SK-N-SH treated with all-trans-retinoic acid at 6 μM for 48 hours (cell line): ENCODE measurements at regions not wholly inside any gene's neighbourhood (a gene's known extent, or its start where the extent isn't known, plus 50 kb on each side); places are given as distances from the start of the nearest gene placed in this dataset.

Experiments used
- ATAC-seq: fragments of 200-7000 bp; cut with Tn5 transposase; 3 replicates; pipeline ENCODE4 v1.9.1; 2020; ENCODE audit warnings: mild to moderate bottlenecking, moderate library complexity
- ARNTL ChIP-seq: fragments of 450-650 bp; formaldehyde crosslinking; IDR thresholded peaks from 2 replicates; pipeline ENCODE4 v1.5.0; 2020; ENCODE audit warnings: low read depth, mild to moderate bottlenecking, moderate library complexity, borderline replicate concordance
- BACH2 ChIP-seq: fragments of 250-450 bp; sonication (Bioruptor Pico); IDR thresholded peaks from 2 replicates; pipeline ENCODE4 v1.9.0; 2021; ENCODE audit warnings: mild to moderate bottlenecking, borderline replicate concordance
- ESRRG ChIP-seq: fragments of 250-450 bp; sonication (Bioruptor Pico); IDR thresholded peaks from 2 replicates; pipeline ENCODE4 v1.6.1; 2021; ENCODE audit warnings: mild to moderate bottlenecking
- ISL1 ChIP-seq: fragments of 250-450 bp; sonication (Bioruptor Pico); IDR thresholded peaks from 2 replicates; pipeline ENCODE4 v2.1.2; 2022; ENCODE audit warnings: mild to moderate bottlenecking, moderate library complexity
- PPARA ChIP-seq: fragments of 250-450 bp; sonication (Bioruptor Pico); IDR thresholded peaks from 2 replicates; pipeline ENCODE4 v1.5.0; 2020; ENCODE audit warnings: mild to moderate bottlenecking, borderline replicate concordance
- RARB ChIP-seq: fragments of 250-450 bp; sonication (Bioruptor Pico); IDR thresholded peaks from 2 replicates; pipeline ENCODE4 v1.8.0; 2021; ENCODE audit warnings: mild to moderate bottlenecking, moderate library complexity
- SNAI2 ChIP-seq: fragments of 250-450 bp; sonication (Bioruptor Pico); IDR thresholded peaks from 2 replicates; pipeline ENCODE4 v1.5.0; 2020; ENCODE audit warnings: mild to moderate bottlenecking, moderate library complexity
- TCF4 ChIP-seq: fragments of 250-450 bp; sonication (Bioruptor Pico); IDR thresholded peaks from 2 replicates; pipeline ENCODE4 v1.8.0; 2021; ENCODE audit warnings: mild to moderate bottlenecking, moderate library complexity, borderline replicate concordance
- TOX ChIP-seq: fragments of 250-450 bp; sonication (Bioruptor Pico); IDR thresholded peaks from 2 replicates; pipeline ENCODE4 v1.8.0; 2021; ENCODE audit warnings: mild to moderate bottlenecking, moderate library complexity, borderline replicate concordance
- ZC3H10 ChIP-seq: fragments of 250-450 bp; sonication (Bioruptor Pico); IDR thresholded peaks from 2 replicates; pipeline ENCODE4 v1.5.1; 2021; ENCODE audit warnings: mild to moderate bottlenecking, moderate library complexity
- ZFP30 ChIP-seq: fragments of 450-650 bp; formaldehyde crosslinking; IDR thresholded peaks from 2 replicates; pipeline ENCODE4 v1.5.0; 2022; ENCODE audit warnings: mild to moderate bottlenecking, moderate library complexity
- ZNF565 ChIP-seq: fragments of 450-650 bp; formaldehyde crosslinking; conservative IDR thresholded peaks from 2 replicates; pipeline ENCODE4 v1.5.0; 2020; ENCODE audit warnings: low read depth, mild to moderate bottlenecking, moderate library complexity
- ZNF70 ChIP-seq: fragments of 450-650 bp; formaldehyde crosslinking; IDR thresholded peaks from 2 replicates; pipeline ENCODE4 v1.5.0; 2020; ENCODE audit warnings: mild to moderate bottlenecking, moderate library complexity
- TF ChIP-seq, protein P1 (sequence below): fragments of 250-450 bp; sonication (Bioruptor Pico); IDR thresholded peaks from 2 replicates; pipeline ENCODE4 v1.5.0; 2020; ENCODE audit warnings: mild to moderate bottlenecking, moderate library complexity
- TF ChIP-seq, protein P2 (sequence below): fragments of 250-450 bp; sonication (Bioruptor Pico); IDR thresholded peaks from 2 replicates; pipeline ENCODE4 v1.8.0; 2021; ENCODE audit warnings: low read depth, mild to moderate bottlenecking, moderate library complexity, borderline replicate concordance
- TF ChIP-seq, protein P3 (sequence below): fragments of 250-450 bp; sonication (Bioruptor Pico); IDR thresholded peaks from 2 replicates; pipeline ENCODE4 v1.8.0; 2020; ENCODE audit warnings: mild to moderate bottlenecking, moderate library complexity, borderline replicate concordance
- TF ChIP-seq, protein P4 (sequence below): fragments of 250-450 bp; sonication (Bioruptor Pico); IDR thresholded peaks from 2 replicates; pipeline ENCODE4 v1.5.1; 2020; ENCODE audit warnings: low read depth, mild to moderate bottlenecking, moderate library complexity
- TF ChIP-seq, protein P5 (sequence below): fragments of 250-450 bp; sonication (Bioruptor Pico); IDR thresholded peaks from 2 replicates; pipeline ENCODE4 v1.5.1; 2021; ENCODE audit warnings: mild to moderate bottlenecking, moderate library complexity

DNA sequence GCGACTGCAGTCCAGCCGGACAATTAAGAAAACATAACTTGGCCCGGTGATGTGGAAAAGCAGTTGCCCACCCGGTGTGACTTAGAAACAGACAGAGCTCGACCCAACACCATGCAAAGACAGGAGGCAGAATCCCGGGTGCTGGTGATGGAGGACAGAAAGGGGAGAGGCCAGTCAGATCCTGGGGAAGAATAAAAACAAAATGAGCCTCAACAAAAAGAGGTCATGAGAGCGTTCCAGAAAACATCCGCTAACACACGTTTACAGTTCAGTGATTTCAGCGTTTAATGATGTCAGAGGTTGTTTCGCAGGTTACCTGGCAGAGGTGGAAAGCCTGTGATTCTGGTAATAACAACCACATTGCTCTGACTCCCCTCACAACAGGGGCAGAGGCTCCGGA lies 111.9 kb downstream of the OSR1 start:
- TF ChIP-seq, protein P1, sequence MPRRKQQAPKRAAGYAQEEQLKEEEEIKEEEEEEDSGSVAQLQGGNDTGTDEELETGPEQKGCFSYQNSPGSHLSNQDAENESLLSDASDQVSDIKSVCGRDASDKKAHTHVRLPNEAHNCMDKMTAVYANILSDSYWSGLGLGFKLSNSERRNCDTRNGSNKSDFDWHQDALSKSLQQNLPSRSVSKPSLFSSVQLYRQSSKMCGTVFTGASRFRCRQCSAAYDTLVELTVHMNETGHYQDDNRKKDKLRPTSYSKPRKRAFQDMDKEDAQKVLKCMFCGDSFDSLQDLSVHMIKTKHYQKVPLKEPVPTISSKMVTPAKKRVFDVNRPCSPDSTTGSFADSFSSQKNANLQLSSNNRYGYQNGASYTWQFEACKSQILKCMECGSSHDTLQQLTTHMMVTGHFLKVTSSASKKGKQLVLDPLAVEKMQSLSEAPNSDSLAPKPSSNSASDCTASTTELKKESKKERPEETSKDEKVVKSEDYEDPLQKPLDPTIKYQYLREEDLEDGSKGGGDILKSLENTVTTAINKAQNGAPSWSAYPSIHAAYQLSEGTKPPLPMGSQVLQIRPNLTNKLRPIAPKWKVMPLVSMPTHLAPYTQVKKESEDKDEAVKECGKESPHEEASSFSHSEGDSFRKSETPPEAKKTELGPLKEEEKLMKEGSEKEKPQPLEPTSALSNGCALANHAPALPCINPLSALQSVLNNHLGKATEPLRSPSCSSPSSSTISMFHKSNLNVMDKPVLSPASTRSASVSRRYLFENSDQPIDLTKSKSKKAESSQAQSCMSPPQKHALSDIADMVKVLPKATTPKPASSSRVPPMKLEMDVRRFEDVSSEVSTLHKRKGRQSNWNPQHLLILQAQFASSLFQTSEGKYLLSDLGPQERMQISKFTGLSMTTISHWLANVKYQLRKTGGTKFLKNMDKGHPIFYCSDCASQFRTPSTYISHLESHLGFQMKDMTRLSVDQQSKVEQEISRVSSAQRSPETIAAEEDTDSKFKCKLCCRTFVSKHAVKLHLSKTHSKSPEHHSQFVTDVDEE (CRISPR knock-in tag) = no peak
- TF ChIP-seq ZNF565 (CRISPR knock-in tag) = no peak
- TF ChIP-seq, protein P2, sequence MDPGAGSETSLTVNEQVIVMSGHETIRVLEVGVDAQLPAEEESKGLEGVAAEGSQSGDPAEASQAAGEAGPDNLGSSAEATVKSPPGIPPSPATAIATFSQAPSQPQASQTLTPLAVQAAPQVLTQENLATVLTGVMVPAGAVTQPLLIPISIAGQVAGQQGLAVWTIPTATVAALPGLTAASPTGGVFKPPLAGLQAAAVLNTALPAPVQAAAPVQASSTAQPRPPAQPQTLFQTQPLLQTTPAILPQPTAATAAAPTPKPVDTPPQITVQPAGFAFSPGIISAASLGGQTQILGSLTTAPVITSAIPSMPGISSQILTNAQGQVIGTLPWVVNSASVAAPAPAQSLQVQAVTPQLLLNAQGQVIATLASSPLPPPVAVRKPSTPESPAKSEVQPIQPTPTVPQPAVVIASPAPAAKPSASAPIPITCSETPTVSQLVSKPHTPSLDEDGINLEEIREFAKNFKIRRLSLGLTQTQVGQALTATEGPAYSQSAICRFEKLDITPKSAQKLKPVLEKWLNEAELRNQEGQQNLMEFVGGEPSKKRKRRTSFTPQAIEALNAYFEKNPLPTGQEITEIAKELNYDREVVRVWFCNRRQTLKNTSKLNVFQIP (CRISPR knock-in tag) = no peak
- TF ChIP-seq ISL1 (CRISPR knock-in tag) = no peak
- no peak for TF ChIP-seq ZC3H10 (CRISPR knock-in tag)
- TF ChIP-seq, protein P3, sequence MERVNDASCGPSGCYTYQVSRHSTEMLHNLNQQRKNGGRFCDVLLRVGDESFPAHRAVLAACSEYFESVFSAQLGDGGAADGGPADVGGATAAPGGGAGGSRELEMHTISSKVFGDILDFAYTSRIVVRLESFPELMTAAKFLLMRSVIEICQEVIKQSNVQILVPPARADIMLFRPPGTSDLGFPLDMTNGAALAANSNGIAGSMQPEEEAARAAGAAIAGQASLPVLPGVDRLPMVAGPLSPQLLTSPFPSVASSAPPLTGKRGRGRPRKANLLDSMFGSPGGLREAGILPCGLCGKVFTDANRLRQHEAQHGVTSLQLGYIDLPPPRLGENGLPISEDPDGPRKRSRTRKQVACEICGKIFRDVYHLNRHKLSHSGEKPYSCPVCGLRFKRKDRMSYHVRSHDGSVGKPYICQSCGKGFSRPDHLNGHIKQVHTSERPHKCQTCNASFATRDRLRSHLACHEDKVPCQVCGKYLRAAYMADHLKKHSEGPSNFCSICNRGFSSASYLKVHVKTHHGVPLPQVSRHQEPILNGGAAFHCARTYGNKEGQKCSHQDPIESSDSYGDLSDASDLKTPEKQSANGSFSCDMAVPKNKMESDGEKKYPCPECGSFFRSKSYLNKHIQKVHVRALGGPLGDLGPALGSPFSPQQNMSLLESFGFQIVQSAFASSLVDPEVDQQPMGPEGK (CRISPR knock-in tag) = no peak
- no peak for TF ChIP-seq SNAI2
- no peak for TF ChIP-seq ZFP30 (CRISPR knock-in tag)
- TF ChIP-seq TCF4 (CRISPR knock-in tag) = no peak
- TF ChIP-seq, protein P4, sequence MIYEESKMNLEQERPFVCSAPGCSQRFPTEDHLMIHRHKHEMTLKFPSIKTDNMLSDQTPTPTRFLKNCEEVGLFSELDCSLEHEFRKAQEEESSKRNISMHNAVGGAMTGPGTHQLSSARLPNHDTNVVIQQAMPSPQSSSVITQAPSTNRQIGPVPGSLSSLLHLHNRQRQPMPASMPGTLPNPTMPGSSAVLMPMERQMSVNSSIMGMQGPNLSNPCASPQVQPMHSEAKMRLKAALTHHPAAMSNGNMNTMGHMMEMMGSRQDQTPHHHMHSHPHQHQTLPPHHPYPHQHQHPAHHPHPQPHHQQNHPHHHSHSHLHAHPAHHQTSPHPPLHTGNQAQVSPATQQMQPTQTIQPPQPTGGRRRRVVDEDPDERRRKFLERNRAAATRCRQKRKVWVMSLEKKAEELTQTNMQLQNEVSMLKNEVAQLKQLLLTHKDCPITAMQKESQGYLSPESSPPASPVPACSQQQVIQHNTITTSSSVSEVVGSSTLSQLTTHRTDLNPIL = no peak
- TF ChIP-seq RARB (CRISPR knock-in tag) = no peak
- no peak for TF ChIP-seq TOX
- TF ChIP-seq ARNTL = no peak
- ATAC-seq = no peak

DNA sequence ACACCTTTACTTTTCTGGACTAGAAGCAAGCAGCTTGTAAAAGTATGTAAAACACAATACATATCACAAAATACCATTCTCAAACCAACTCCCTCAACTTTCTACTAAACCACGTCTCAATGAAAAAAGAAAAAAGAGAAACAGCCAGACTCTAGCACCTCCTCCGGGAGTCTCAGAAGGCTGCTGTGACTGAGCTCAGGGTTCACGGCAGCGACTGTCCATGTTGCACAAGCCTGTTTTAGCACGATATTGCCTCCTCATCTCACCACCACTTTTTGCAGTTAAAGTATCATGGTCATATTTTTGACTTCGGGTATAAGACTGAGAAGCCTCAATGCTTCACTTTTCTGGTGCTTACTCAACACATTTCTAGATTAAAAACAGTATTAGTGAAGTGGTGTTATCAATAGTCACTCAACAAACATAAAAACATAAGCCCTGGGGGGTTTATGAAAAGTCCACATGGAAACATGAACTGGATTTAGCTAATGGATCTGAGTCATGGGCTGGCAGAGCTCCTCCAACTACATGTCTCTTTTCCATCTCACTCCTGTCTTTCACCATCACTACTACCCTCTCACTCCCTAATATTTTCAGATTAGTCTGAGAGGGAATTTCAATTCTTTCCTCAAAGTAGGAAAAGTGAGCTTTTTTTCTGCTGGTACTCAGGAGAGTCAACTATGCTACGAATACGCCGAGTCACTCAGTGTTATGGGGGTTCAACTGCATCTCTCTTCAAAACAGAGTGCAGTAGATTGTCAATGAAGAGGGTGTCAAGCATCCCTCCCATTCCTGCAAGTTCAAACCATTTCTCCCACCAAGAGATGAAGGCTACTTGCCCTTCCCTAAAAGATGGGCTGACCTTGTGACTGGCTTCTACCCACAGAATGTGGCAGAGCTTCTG lies 113.7 kb downstream of the OSR1 start:
- TF ChIP-seq RARB (CRISPR knock-in tag) (no peak), ZFP30 (CRISPR knock-in tag) (no peak), TCF4 (CRISPR knock-in tag) (no peak), PPARA (no peak), ZNF70 (no peak), ESRRG (CRISPR knock-in tag) (no peak), BACH2 (CRISPR knock-in tag) (no peak)
- TF ChIP-seq, protein P2 (CRISPR knock-in tag) = no peak
- TF ChIP-seq, protein P5, sequence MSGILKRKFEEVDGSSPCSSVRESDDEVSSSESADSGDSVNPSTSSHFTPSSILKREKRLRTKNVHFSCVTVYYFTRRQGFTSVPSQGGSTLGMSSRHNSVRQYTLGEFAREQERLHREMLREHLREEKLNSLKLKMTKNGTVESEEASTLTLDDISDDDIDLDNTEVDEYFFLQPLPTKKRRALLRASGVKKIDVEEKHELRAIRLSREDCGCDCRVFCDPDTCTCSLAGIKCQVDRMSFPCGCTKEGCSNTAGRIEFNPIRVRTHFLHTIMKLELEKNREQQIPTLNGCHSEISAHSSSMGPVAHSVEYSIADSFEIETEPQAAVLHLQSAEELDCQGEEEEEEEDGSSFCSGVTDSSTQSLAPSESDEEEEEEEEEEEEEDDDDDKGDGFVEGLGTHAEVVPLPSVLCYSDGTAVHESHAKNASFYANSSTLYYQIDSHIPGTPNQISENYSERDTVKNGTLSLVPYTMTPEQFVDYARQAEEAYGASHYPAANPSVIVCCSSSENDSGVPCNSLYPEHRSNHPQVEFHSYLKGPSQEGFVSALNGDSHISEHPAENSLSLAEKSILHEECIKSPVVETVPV (CRISPR knock-in tag) = no peak
- ATAC-seq = no peak
